GM19025 (cell line): ENCODE measurements at regions not wholly inside any gene's neighbourhood (a gene's known extent, or its start where the extent isn't known, plus 50 kb on each side); places are given as distances from the start of the nearest gene placed in this dataset.
"Not testable (repeated sequence)": the region's sequence is repeated elsewhere in the genome, so short reads cannot be mapped to it uniquely, and the experiment has no call there.

Experiments
- ATAC-seq: cut with Tn5 transposase; IDR thresholded peaks from one replicate; pipeline ENCODE4 v1.9.1; 2021; ENCODE audit warnings: mild to moderate bottlenecking, low read depth, moderate library complexity; ENCODE audit not compliant: unreplicated experiment

GRCh38 chr4:4019071-4019470, 207.7 kb downstream of the OTOP1 start:
- ATAC-seq: not testable (repeated sequence)

DNA sequence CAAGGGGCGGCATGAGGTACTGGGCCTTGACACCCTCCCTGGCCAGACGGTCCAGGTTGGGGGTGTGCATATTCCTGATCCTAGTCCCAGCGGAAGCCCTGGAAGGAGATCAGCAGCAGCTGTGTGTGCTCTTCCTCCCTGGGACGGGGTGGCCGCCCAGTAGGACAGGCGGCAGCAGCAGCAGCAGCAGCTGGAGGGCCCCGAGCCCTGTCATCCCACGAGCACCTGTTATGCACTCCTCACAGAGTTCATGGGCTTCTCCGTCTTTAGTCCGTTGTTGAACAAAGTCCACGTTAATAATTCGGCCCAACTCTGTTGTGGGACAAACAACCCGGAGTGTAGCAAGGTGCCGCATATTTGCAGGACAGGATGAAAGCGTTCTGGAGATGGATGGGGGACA, 205.6 kb downstream of the OTOP1 start:
- ATAC-seq: not testable (repeated sequence)

- ATAC-seq: not testable (repeated sequence)
Measured at GRCh38 chr4:4026708-4027107, 200.0 kb downstream of the OTOP1 start.

GRCh38 chr4:4028752-4029151, 198.0 kb downstream of the OTOP1 start:
- ATAC-seq: not testable (repeated sequence)

DNA sequence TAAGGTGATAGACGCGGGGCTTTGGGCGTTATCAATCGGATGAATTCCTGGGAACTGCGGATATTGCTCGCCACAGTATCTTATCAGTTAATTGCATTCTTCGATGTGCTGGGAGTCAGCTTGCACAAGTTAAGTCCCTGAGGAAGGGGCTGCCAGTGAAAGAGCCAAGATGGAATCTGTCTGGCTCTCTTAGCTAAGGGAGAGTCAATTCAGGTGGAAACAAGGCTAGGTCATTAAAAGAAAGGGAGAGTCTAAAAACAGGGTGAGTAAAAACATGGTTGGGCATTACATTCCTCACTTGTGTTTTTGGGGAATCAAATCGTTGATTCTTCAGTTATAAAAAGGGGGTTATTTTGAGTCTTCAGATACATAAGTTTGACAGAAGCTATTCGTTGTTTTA, 196.2 kb downstream of the OTOP1 start:
- ATAC-seq: not testable (repeated sequence)

GRCh38 chr4:4031446-4032135, 195.1 kb downstream of the OTOP1 start:
- not testable (repeated sequence) for ATAC-seq

DNA sequence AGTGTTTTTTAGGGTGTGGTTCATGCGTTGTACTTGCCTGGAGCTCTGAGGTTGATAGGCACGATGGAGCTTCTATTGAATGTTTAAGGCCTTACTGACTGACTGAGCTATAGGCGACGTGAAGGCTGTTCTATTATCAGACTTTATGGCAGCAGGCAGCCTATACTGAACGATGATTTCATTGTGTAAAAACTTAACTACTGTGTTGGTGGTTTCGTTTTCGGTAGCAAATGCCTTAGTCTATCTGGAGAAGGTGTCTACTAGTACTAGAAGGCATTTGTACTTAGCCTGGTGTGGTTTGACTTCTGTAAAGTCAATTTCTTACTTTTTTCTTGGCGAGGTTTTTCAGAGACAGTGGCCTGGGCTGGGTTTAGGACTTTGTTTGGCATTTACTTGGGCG, 194.4 kb downstream of the OTOP1 start:
- not testable (repeated sequence) for ATAC-seq

DNA sequence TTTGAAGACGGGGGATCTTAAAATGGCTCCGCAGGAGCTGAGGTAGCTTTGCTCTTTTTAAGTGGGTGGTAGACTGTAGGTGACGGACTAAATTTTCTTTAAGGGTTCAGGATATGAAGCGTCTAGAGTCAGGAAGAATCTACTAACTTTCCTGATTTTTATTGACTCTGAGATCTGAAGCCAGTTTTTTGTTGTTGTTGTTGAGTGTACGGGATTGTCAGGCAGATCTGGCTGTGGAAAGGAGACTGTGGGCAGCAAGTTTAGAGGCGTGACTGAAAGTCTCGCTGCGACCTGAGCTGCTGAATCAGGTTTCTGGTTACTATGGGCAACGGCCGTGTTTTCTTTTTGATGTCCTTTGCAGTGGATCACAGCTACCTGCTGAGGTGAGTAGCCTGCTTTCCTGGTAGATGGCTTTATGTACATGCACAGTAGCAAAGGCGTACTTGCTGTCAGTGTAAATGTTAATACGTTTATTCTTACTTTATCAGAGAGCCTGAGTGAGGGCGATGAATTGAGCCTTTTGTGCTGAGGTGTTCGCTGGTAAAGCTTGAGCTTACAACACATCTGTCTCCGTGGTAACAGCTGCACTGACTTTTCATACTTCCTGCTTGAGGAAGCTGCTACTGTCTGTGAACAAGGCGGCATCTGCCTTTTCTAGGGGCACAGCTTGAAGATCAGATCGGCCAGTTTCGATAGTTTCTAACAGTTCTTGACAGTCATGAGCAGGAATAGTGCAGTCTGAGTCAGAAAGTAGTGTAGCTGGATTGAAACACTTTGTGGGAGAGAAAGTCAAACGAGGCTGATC, 193.7 kb downstream of the OTOP1 start:
- ATAC-seq: not testable (repeated sequence)

DNA sequence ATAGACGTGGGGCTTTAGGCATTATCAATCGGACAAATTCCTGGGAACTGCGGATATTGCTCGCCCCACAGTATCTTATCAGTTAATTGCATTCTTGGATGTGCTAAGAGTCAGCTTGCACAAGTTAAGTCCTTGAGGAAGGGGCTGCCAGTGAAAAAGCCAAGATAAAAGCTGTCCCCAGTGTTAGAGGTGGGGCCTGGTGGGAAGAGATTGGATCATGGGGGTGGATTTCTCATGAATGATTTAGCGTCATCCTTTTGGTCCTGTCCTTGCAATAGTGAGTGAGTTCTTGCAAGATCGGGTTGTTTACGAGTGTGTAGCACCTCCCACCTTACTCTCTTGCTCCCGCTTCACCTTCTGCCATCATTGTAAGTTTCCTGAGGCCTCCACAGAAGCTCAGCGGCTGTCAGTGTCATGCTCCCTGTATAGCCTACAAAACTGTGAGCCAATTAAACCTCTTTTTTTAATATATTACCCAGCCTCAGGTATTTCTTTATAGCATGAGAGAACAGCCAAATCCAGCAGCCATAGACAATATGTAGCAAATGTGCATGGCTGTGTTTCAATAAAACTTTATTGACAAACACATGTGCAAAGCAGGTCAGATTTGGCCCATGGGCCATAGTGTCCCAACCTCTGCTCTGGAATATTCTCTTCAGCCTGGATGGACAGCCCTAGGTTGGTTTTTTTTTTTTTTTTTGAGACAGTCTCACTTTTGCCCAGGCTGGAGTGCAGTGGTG, 189.2 kb downstream of the OTOP1 start:
- not testable (repeated sequence) for ATAC-seq

DNA sequence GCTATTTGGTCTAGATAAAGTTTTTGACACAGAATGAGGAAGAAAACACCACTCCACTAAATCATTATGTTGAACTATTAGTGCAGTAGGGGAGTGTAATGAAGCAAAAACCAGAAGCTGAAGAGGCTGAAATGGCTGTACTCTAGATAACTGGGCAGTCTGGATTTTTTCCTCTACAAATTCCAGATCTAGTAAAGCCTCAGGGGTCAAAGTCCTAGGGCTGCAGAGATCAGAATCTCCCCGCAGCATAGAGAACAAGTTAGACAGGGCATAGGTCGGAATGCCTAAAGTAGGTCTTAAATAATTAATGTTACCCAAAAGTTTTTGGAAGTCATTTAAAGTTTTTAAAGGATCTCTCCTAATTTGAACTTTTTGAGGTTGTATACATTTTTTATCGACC, 180.9 kb downstream of the OTOP1 start:
- ATAC-seq: not testable (repeated sequence)

DNA sequence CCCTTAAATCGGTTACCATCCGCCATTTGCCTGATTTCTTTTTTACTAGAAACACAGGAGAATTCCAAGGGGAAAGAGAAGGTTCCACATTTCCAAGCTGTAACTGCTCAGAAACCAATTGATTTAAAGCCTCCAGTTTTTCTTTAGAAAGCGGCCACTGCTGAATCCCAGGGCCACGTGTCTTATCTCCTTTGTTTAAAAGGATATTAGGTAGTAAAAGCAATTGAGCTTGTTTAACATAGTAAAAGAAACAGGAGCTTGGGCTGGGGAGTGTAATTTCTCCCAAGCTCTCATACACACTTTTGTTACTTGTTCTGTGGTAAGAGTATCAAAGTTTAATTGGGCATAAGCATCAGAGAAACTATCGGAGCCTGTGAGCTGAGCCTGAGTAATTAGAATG, 180.0 kb downstream of the OTOP1 start:
- ATAC-seq: not testable (repeated sequence)

DNA sequence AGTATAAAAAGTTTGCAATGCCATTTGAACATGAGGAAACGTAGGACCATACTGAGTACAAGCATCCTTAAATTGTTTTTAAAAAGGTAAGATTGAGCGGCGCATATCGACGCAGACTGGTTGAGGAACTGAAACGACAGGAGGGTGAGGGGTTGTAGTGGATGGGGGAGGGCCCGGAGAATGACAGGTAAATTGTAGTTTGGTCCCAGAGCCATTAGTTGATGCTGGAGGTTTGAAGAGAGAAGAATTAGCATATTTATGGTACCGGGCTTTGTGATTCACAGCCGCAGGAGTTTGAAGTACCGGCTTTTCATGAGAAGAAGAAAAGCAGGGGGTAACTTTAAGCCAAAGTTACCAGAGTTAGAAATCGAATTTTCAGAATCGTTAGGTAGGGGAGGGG, 179.5 kb downstream of the OTOP1 start:
- not testable (repeated sequence) for ATAC-seq

DNA sequence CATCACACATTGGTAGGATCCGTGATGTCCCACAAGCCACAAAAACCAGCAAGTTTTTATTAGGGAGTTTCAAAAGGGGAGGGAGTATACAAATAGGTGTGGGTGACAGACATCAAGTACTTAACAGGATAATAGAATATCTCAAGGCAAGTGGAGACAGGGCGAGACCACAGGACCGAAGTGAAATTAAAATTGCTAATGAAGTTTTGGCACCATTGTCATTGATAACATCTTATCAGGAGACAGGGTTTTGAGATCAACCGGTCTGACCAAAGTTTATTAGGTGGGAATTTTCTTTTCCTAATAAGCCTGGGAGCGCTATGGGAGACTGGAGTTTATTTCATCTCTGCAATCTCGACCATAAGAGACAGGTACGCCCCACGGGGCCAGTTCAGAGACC, 178.5 kb downstream of the OTOP1 start:
- ATAC-seq: not testable (repeated sequence)

- ATAC-seq: not testable (repeated sequence)
Measured at GRCh38 chr4:4050781-4051180, 175.9 kb downstream of the OTOP1 start.

DNA sequence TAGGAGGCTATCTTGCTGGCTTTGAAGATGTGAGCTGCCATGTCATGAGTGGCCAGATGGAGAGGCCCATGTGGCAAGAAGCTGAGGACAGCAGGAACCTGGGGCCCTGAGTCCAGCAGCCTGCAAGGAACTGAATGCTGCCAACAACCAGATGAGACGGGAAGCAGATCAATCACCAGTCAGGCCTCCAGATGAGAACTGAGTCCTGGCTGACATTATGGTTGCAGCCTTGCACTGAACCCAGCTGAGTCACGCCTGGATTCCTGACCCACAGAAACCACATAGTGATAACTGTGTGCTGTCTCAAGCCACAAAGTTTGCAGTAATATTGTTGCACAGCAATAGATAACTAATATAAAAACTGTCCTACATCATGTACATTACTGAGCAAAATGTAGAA, 173.8 kb downstream of the OTOP1 start:
- not testable (repeated sequence) for ATAC-seq

DNA sequence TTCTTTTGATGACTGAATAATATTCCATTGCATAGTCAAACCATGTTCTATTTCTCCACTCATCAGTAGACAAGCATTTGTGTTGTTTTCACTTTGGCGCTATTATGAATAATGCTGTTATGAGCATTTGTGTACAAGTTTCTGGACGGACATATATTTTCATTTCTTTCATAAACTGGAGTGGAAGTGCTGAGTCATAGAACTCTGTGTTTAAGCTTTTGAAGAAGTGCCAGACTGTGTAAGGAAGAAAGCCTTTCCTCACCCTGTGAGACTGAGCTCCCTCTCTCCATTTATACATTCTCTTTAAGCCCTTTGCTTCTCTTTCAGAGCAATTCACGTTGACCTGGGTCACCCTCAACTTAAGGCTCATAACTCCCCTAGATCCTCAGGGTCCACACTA, 169.5 kb downstream of the OTOP1 start:
- not testable (repeated sequence) for ATAC-seq

DNA sequence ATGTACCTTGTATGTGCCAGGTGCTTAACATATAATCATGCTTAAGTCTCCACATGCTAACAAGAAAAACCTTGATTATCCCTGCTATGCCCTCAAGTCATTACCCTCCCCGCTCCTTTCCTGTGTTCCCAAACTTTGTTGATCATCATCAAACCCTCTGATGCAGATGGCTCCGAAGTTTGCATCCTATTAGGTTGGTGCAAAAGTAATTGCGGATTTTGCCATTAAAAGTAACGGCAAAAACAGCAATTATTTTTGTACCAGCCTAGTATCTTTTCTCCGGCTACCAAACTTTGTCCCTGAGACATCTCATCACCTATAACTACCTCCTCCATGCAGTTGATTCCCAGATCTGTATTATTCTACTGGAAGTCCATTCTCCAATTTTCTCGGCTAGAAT, 142.6 kb downstream of the OTOP1 start:
- not testable (repeated sequence) for ATAC-seq

DNA sequence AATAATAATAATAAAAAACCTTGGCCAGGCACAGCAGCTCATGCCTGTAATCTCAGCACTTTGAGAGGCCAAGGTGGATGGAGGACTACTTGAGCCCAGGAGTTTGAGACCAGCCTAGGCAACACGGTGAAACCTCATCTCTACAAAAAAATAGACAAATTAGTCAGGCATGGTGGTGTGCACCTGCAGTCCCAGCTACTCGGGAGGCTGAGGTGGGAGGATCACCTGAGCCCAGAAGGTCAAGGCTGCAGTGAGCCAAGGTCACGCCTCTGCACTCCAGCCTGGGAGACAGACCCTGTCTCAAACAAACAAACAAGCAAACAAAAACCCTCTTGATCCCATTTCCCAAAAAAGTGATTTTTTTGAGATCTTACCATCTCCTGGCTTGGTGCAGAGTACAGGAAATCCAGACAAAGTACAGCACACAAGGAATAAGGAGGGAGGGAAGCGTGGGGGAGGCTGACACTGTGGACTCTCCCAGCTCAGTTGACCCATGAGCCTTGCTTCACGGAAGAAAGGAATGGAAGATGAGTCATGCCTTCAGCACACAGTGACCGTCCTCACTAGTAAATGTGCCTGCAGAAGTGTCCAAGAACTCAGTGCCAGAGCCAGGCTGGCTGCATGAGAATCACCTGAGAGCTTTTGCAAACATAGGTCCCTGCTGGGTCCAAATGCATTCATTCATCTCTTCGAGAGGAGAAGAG, 136.9 kb downstream of the OTOP1 start:
- ATAC-seq: not testable (repeated sequence)

- ATAC-seq: not testable (repeated sequence)
Measured at GRCh38 chr4:4090720-4091119, 136.0 kb downstream of the OTOP1 start.

- not testable (repeated sequence) for ATAC-seq
Measured at GRCh38 chr4:4092159-4092558, 134.6 kb downstream of the OTOP1 start.
